IPS-20b (cell line): ENCODE measurements at regions not wholly inside any gene's neighbourhood (a gene's known extent, or its start where the extent isn't known, plus 50 kb on each side); places are given as distances from the start of the nearest gene placed in this dataset.

Experiments
- H3K27ac ChIP-seq: one replicate; pipeline ENCODE4 v1.5.1; 2013; ENCODE audit warnings: low read length
- H3K27me3 ChIP-seq: 2 replicates; pipeline ENCODE4 v1.6.1; 2013; ENCODE audit warnings: mild to moderate bottlenecking, low read length, inconsistent platforms; ENCODE audit not compliant: insufficient read depth
- H3K36me3 ChIP-seq: 2 replicates; pipeline ENCODE4 v1.6.1; 2013; ENCODE audit warnings: low read depth, mild to moderate bottlenecking, inconsistent platforms, low read length, moderate library complexity; ENCODE audit not compliant: insufficient read depth
- H3K4me1 ChIP-seq: 2 replicates; pipeline ENCODE4 v1.6.1; 2013; ENCODE audit warnings: mild to moderate bottlenecking, control low read depth, inconsistent platforms, low read length, moderate library complexity; ENCODE audit not compliant: insufficient read depth
- H3K4me3 ChIP-seq: 2 replicates; pipeline ENCODE4 v1.5.1; 2013; ENCODE audit warnings: mild to moderate bottlenecking, low read length, inconsistent platforms
- H3K9ac ChIP-seq: 2 replicates; pipeline ENCODE4 v1.6.1; 2013; ENCODE audit warnings: low read depth, mild to moderate bottlenecking, inconsistent platforms, low read length, moderate library complexity
- H3K9me3 ChIP-seq: 2 replicates; pipeline ENCODE4 v1.6.1; 2013; ENCODE audit warnings: mild to moderate bottlenecking, low read depth, low read length, inconsistent platforms; ENCODE audit not compliant: insufficient read depth

GRCh38 chr5:67681703-67682102 lies 485.1 kb upstream of the CD180 start:
- H3K27me3 ChIP-seq = no peaks in the 10 kb centered on the region
- no peak overlapping the region for H3K4me3 ChIP-seq
- no peak overlapping the region for H3K9ac ChIP-seq
- H3K36me3 ChIP-seq = no peaks in the 10 kb centered on the region
- H3K4me1 ChIP-seq = 0 out of 2 replicates have a peak, but pooled peaks cover 7% of the 10 kb centered on the region
- no peak overlapping the region for H3K27ac ChIP-seq
- H3K9me3 ChIP-seq = peaks cover 4% of the 10 kb centered on the region; the same call in 1 of the 2 replicates

- H3K4me1 ChIP-seq = 0 out of 2 replicates have a peak, but pooled peaks cover 7% of the 10 kb centered on the region
Observed at GRCh38 chr5:67680099-67680498, 483.5 kb upstream of the CD180 start.

GRCh38 chr5:67679184-67679841 lies 482.7 kb upstream of the CD180 start:
- no peak overlapping the region for H3K9ac ChIP-seq
- no peaks in the 10 kb centered on the region for H3K27me3 ChIP-seq
- H3K36me3 ChIP-seq = no peaks in the 10 kb centered on the region
- H3K9me3 ChIP-seq = no peaks in the 10 kb centered on the region
- H3K4me1 ChIP-seq = 0 out of 2 replicates have a peak, but pooled peaks cover 7% of the 10 kb centered on the region
- H3K4me3 ChIP-seq = peak overlapping the region; percentile 36; the same call in 1 of the 2 replicates
- H3K27ac ChIP-seq = no peak overlapping the region

More at GRCh38 chr5:67680099-67680498, 483.5 kb upstream of the CD180 start:
- H3K36me3 ChIP-seq = no peaks in the 10 kb centered on the region
- no peak overlapping the region for H3K4me3 ChIP-seq
- H3K27ac ChIP-seq = no peak overlapping the region
- no peak overlapping the region for H3K9ac ChIP-seq
- no peaks in the 10 kb centered on the region for H3K27me3 ChIP-seq
- no peaks in the 10 kb centered on the region; the same call in 1 of the 2 replicates for H3K9me3 ChIP-seq

- Histone ChIP-seq H3K27ac (no peak overlapping the region), H3K9ac (no peak overlapping the region), H3K4me3 (peak overlapping the region; percentile 36; the same call in 1 of the 2 replicates), H3K4me1 (0 out of 2 replicates have a peak, but pooled peaks cover 7% of the 10 kb centered on the region), H3K27me3 (no peaks in the 10 kb centered on the region), H3K36me3 (no peaks in the 10 kb centered on the region), H3K9me3 (no peaks in the 10 kb centered on the region)
Observed at GRCh38 chr5:67678594-67678993, 482.0 kb upstream of the CD180 start.

- H3K9ac ChIP-seq = no peak overlapping the region
- no peak overlapping the region for H3K4me3 ChIP-seq
- no peaks in the 10 kb centered on the region for H3K36me3 ChIP-seq
- H3K9me3 ChIP-seq = no peaks in the 10 kb centered on the region
- H3K4me1 ChIP-seq = 0 out of 2 replicates have a peak, but pooled peaks cover 7% of the 10 kb centered on the region
- no peaks in the 10 kb centered on the region for H3K27me3 ChIP-seq
- no peak overlapping the region for H3K27ac ChIP-seq
Observed at GRCh38 chr5:67677422-67677970, 480.9 kb upstream of the CD180 start.

GRCh38 chr5:67676863-67677262 lies 480.3 kb upstream of the CD180 start:
- no peaks in the 10 kb centered on the region for H3K27me3 ChIP-seq
- H3K27ac ChIP-seq = no peak overlapping the region
- no peak overlapping the region for H3K4me3 ChIP-seq
- H3K36me3 ChIP-seq = no peaks in the 10 kb centered on the region
- H3K4me1 ChIP-seq = 0 out of 2 replicates have a peak, but pooled peaks cover 7% of the 10 kb centered on the region
- H3K9me3 ChIP-seq = no peaks in the 10 kb centered on the region
- no peak overlapping the region for H3K9ac ChIP-seq

GRCh38 chr5:67674159-67674655 lies 477.6 kb upstream of the CD180 start:
- Histone ChIP-seq H3K9me3 (no peaks in the 10 kb centered on the region), H3K4me1 (0 out of 2 replicates have a peak, but pooled peaks cover 4% of the 10 kb centered on the region), H3K27ac (no peak overlapping the region), H3K36me3 (no peaks in the 10 kb centered on the region), H3K9ac (no peak overlapping the region), H3K4me3 (no peak overlapping the region), H3K27me3 (no peaks in the 10 kb centered on the region)

GRCh38 chr5:67673618-67674017 lies 477.0 kb upstream of the CD180 start:
- Histone ChIP-seq H3K36me3 (no peaks in the 10 kb centered on the region), H3K27me3 (no peaks in the 10 kb centered on the region), H3K4me3 (no peak overlapping the region), H3K4me1 (no peaks in the 10 kb centered on the region), H3K27ac (no peak overlapping the region), H3K9me3 (no peaks in the 10 kb centered on the region), H3K9ac (no peak overlapping the region)

GRCh38 chr5:67673180-67673579 lies 476.6 kb upstream of the CD180 start:
- Histone ChIP-seq H3K4me3 (no peak overlapping the region), H3K27me3 (no peaks in the 10 kb centered on the region), H3K36me3 (no peaks in the 10 kb centered on the region), H3K4me1 (no peaks in the 10 kb centered on the region), H3K9ac (no peak overlapping the region), H3K9me3 (no peaks in the 10 kb centered on the region), H3K27ac (no peak overlapping the region)

- H3K4me3 ChIP-seq = no peak overlapping the region
- H3K4me1 ChIP-seq = no peaks in the 10 kb centered on the region
- peaks cover 3% of the 10 kb centered on the region; the same call in 1 of the 2 replicates for H3K9me3 ChIP-seq
- no peaks in the 10 kb centered on the region for H3K27me3 ChIP-seq
- no peaks in the 10 kb centered on the region for H3K36me3 ChIP-seq
- no peak overlapping the region for H3K27ac ChIP-seq
- no peak overlapping the region for H3K9ac ChIP-seq
Observed at GRCh38 chr5:67672636-67673035, 476.0 kb upstream of the CD180 start.

GRCh38 chr5:67669916-67670315 lies 473.3 kb upstream of the CD180 start:
- H3K4me1 ChIP-seq = no peaks in the 10 kb centered on the region

GRCh38 chr5:67660149-67660548 lies 463.6 kb upstream of the CD180 start:
- H3K9me3 ChIP-seq = no peaks in the 10 kb centered on the region
- H3K36me3 ChIP-seq = no peaks in the 10 kb centered on the region
- no peaks in the 10 kb centered on the region for H3K4me1 ChIP-seq
- H3K27ac ChIP-seq = no peak overlapping the region
- H3K4me3 ChIP-seq = no peak overlapping the region
- H3K9ac ChIP-seq = no peak overlapping the region
- H3K27me3 ChIP-seq = no peaks in the 10 kb centered on the region

More at GRCh38 chr5:67669916-67670315, 473.3 kb upstream of the CD180 start:
- Histone ChIP-seq H3K27me3 (no peaks in the 10 kb centered on the region), H3K27ac (no peak overlapping the region), H3K4me3 (no peak overlapping the region), H3K9me3 (peaks cover 21% of the 10 kb centered on the region; the same call in 1 of the 2 replicates), H3K9ac (no peak overlapping the region), H3K36me3 (no peaks in the 10 kb centered on the region)
